Umbilical cord (tissue), 1 donor: ENCODE measurements at regions not wholly inside any gene's neighbourhood (a gene's known extent, or its start where the extent isn't known, plus 50 kb on each side); places are given as distances from the start of the nearest gene placed in this dataset.

Experiments
- DNase-seq: peaks from one replicate; pipeline ENCODE4 v3.0.0-alpha.2; 2015; ENCODE audit warnings: low spot score

- DNase-seq: no peak
These were observed 262.5 kb upstream of the IGF1R start for GRCh38 chr15:98385752-98386381.

DNA sequence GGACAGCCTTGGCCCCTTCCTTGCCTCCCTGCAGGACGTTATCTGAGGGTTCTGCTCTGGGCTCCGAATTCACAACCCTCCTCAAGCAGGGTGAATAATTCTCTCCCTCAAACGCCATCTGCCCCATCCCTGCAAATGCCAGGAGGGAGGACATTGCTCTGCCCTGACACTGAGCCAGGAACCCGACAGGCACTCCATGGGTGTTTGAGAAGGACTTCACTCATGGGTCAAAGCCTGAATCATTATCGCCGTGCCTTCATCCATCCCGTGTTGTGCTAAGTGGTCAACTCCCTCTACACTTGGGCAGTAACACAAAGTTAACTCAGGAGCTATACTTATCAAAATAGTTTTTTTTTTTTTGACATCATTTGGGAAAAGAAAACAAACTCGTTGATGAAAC, 261.8 kb upstream of the IGF1R start:
- DNase-seq: no peak

DNA sequence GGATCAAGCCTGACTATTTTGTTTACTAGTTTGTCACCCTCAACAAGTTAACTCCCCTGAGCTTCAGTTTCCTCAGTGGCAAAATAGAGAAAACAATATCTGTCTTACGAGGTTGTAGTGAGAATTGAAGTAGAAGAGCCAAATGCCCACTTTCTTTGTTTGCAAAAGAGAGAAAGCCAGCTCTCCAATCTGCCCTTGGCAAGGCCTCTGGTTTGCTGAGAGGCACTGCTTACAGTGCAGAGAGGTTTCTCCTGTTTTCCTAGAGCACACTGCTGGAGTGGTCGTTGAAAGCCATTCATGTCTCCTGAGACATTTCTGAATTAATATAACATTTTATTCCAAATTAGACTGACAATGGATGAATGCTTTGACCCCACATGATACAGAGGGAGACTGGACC, 260.5 kb upstream of the IGF1R start:
- DNase-seq: no peak

- no peak for DNase-seq
These were observed 257.3 kb upstream of the IGF1R start for GRCh38 chr15:98390946-98391530.

DNA sequence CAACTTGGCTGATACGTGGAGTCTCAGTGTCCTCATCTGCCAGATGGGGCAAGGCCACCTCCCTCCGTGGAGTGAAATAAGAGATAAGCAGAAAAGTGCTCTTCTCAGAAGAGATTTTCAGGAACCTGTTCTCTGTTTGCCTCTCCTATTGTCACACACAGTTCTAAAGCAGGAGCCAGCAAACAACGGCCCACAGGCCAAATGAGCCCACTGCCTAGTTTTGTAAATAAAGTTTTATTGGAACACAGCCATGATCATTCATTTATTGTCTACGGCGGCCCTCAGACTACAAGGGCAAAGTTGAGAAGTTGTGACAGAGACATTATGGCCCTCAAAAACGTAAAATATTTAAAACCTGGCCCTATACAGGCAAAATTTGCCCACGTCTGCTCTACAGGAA, 256.8 kb upstream of the IGF1R start:
- no peak for DNase-seq

- DNase-seq: no peak
These were observed 254.9 kb upstream of the IGF1R start for GRCh38 chr15:98393471-98393870.

- DNase-seq: no peak
These were observed 253.8 kb upstream of the IGF1R start for GRCh38 chr15:98394546-98394945.

DNA sequence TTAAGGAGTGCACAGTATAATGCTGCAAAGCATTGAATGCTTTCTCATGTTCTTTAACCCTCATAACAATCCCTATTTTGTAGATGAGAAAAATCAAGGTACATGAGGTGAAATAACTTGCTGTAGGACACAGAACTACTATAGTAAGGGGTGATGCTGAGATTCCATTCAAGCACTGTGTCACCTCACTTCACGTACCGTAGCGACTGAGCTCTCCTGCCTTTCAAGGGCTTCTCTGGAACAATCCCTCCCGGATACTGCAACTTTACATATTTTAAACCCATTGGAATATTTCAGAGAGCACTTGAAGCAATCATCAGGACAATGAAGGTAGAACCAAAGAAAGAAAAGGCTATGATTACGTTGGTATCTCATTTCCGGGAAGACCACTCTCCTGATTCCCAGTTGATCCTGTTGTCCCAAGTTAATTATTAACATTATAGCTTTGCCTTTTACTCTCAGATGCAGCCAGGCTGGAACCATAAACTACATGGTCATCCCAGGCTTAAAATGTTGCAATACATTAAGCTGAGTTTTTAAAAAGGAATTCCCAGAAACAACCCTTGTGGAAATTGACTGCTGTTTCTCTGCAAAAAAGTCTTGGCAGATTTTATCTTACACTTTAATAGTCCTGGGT, 252.2 kb upstream of the IGF1R start:
- DNase-seq: peak; percentile 6

GRCh38 chr15:98397419-98397818, 250.9 kb upstream of the IGF1R start:
- no peak for DNase-seq

- no peak for DNase-seq
These were observed 250.3 kb upstream of the IGF1R start for GRCh38 chr15:98398056-98398455.

GRCh38 chr15:98398886-98399285, 249.5 kb upstream of the IGF1R start:
- DNase-seq: no peak

GRCh38 chr15:98400120-98400519, 248.2 kb upstream of the IGF1R start:
- no peak for DNase-seq

GRCh38 chr15:98401029-98401428, 247.3 kb upstream of the IGF1R start:
- no peak for DNase-seq

DNA sequence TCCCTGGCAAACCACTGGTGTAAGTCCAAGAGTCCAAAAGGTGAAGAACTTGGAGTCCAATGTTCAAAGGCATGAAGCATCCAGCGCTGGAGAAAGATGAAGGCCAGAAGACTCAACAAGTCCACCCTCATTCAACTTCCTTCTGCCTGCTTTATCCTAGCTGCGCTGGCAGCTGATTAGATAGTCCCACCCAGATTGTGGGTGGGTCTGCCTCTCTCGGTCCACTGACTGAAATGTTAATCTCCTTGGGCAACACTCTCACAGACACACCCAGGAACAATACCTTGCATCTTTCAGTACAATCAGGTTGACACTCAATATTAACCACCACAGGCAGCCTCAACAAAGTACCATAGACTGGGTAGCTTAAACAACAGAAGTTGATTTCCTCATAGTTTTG, 245.9 kb upstream of the IGF1R start:
- DNase-seq: no peak

- no peak for DNase-seq
These were observed 245.2 kb upstream of the IGF1R start for GRCh38 chr15:98403169-98403568.

DNA sequence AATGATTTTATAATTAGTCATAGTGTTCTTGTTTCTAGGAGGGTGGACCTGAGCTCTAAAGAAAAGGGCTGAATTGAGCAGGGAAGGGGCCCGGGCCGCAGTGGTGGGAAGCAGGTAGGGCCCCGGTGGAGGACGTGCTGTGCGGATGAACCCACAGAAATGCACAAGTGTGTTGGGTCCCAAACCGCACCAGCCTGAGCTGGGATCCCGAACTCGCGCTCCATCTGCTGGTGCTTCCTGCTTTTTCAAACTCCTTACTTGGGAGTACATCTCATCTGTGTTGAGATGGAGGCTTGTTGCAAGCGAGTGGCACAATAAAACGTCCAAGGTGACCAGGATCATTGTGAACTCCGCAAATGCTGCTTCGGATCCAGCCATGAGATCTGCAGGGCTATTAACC, 244.8 kb upstream of the IGF1R start:
- no peak for DNase-seq

- DNase-seq: no peak
These were observed 243.3 kb upstream of the IGF1R start for GRCh38 chr15:98405013-98405412.

DNA sequence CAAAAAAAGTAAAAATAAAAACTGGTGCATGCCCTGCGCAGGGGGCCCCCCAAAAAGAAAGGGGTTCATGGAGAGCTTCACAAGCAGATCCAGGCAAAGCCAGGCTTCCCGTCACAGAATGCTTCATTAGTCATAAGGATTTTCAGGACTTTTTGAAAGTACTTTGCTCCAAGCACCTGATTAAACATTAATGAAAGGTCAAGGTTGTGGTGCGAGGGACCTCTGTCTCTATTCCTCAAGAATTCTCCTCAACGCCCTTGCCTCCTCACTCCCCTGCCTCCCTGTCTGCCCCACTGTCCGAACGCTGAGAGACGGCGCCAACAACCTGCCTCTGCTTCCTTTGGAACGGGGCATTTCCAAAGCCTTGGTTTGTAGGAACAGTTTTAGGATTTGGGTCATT, 240.1 kb upstream of the IGF1R start:
- DNase-seq: no peak

DNA sequence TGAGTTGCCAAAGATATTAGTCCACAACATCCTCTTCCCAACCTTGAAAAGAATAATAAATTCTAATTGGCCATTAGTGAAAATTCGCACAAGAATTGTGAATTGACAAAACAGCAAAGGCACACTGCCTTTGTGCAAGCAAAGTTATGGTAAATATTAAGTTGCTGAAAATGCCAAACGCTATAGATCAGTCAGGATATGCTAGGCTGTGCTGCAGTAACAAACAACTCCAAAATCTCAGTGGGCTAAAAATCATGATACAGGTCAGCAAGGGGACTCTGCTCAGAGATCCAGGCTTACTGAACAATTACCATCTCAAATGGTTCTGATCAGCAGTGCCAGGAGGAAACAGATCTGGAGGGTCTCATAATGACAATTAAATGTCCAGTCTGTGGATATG, 238.0 kb upstream of the IGF1R start:
- no peak for DNase-seq

GRCh38 chr15:98412852-98413251, 235.5 kb upstream of the IGF1R start:
- DNase-seq: no peak

DNA sequence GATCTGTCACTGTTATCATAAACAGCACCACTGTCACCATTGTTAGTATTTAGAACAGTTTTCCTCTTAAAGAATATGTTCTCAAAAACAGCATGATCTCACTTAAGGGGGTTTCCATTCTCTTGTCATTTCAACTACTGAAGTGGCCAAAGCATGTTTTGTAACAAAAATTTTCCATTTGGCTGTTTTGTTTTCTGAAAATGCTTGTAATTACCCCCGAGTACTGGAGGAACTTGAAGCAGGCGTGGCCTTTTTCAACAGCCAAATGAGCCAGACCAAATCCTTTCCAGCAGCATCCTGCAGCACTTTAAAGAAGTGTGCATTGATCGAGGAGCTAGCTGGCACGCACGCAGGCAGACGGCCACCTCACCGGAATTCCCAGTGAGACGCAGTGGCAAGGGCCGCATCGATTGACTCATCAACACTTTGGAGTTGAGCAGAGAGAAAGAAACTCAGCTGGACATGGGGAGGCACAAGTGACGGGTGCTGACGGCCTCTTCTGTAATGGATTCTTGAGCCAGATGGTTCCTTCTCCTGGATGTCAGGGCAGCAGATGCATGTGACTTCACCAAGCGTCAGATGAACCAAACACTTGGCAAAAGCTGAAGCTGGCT, 234.3 kb upstream of the IGF1R start:
- DNase-seq: no peak

GRCh38 chr15:98416222-98416855, 232.0 kb upstream of the IGF1R start:
- peak; percentile 14 for DNase-seq

GRCh38 chr15:98417346-98417745, 231.0 kb upstream of the IGF1R start:
- DNase-seq: no peak
